H1 (cell line): ENCODE measurements at regions not wholly inside any gene's neighbourhood (a gene's known extent, or its start where the extent isn't known, plus 50 kb on each side); places are given as distances from the start of the nearest gene placed in this dataset.

Experiments
- CTCF ChIA-PET: fragments of 300-600 bp; sonication (Branson Sonifier 250); formaldehyde crosslinking; loops from one replicate; lab custom pipeline; 2021; ENCODE audit not compliant: partially characterized antibody; lab: Charles Lee
- POLR2A ChIA-PET: fragments of 300-600 bp; sonication (Branson Sonifier 250); formaldehyde crosslinking; loops from one replicate; lab custom pipeline; 2021; ENCODE audit warnings: inconsistent platforms; ENCODE audit not compliant: partially characterized antibody; lab: Charles Lee
- DNase-seq, 2 experiments: peaks; one replicate each; pipeline versions ENCODE4 v3.0.0 to v3.0.0-alpha.2; 2010 to 2022; ENCODE audit warnings: low spot score in 2 of 2, low read depth in 1 of 2, mixed read lengths in 1 of 2
- FAIRE-seq: peaks from 2 replicates; lab custom pipeline; 2011; peaks lifted over from hg19 to GRCh38; lab: Jason Lieb, UNC
- H2AFZ ChIP-seq: 2 replicates; pipeline ENCODE4 v1.8.1; 2012; ENCODE audit warnings: low read length, inconsistent platforms
- H2AK5ac ChIP-seq: 2 replicates; pipeline ENCODE4 v1.6.1; 2013; ENCODE audit warnings: low read depth, low read length
- H2BK120ac ChIP-seq: replicated peaks from 2 replicates; pipeline ENCODE3; 2013; ENCODE audit warnings: low read depth, low read length, inconsistent platforms
- H2BK12ac ChIP-seq: 2 replicates; pipeline ENCODE4 v1.6.1; 2013; ENCODE audit warnings: low read depth, low read length
- H2BK15ac ChIP-seq: 2 replicates; pipeline ENCODE4 v1.6.1; 2013; ENCODE audit warnings: low read length
- H2BK20ac ChIP-seq: 2 replicates; pipeline ENCODE4 v1.6.1; 2013; ENCODE audit warnings: low read length
- H2BK5ac ChIP-seq: 2 replicates; pipeline ENCODE4 v1.6.1; 2013; ENCODE audit warnings: low read depth, low read length
- H3K14ac ChIP-seq: 2 replicates; pipeline ENCODE4 v1.6.1; 2013; ENCODE audit warnings: inconsistent platforms; ENCODE audit not compliant: insufficient read length
- H3K18ac ChIP-seq: 2 replicates; pipeline ENCODE4 v1.6.1; 2013; ENCODE audit warnings: low read length; ENCODE audit errors: extremely low read depth
- H3K23ac ChIP-seq: 2 replicates; pipeline ENCODE4 v1.6.1; 2013; ENCODE audit warnings: inconsistent platforms; ENCODE audit not compliant: insufficient read length
- H3K23me2 ChIP-seq: 2 replicates; pipeline ENCODE4 v1.6.1; 2013; ENCODE audit warnings: low read depth, low read length
- H3K27ac ChIP-seq: 2 replicates; pipeline ENCODE4 v1.6.1; 2011; ENCODE audit warnings: low read depth, low read length, inconsistent platforms
- H3K27me3 ChIP-seq, 4 experiments: replicated peaks in 1 of 4; 1 replicate in 1 of 4; 2 replicates in 3 of 4; pipeline versions ENCODE4 v1.6.1 to v1.8.1; 2011 to 2013; ENCODE audit warnings: low read length in 3 of 4, mild to moderate bottlenecking in 3 of 4, inconsistent platforms in 2 of 4, mixed read lengths in 2 of 4, moderate library complexity in 1 of 4; ENCODE audit not compliant: control insufficient read depth in 3 of 4, insufficient read depth in 3 of 4; ENCODE audit errors: extremely low read depth in 1 of 4
- H3K36me3 ChIP-seq, 4 experiments: 2 replicates each; pipeline versions ENCODE4 v1.6.1 to v1.8.1; 2011 to 2013; ENCODE audit warnings: mild to moderate bottlenecking in 4 of 4, low read length in 3 of 4, moderate library complexity in 2 of 4, control low read depth in 1 of 4, inconsistent platforms in 1 of 4; ENCODE audit not compliant: insufficient read depth in 4 of 4, control insufficient read depth in 2 of 4
- H3K4ac ChIP-seq: replicated peaks from 2 replicates; pipeline ENCODE3; 2013; ENCODE audit warnings: low read length, low read depth, mixed read lengths, inconsistent platforms; ENCODE audit not compliant: insufficient read length
- H3K4me1 ChIP-seq, 4 experiments: replicated peaks in 1 of 4; 1 replicate in 1 of 4; 2 replicates in 3 of 4; pipeline versions ENCODE4 v1.6.1 to v1.8.1; 2011 to 2013; ENCODE audit warnings: low read length in 3 of 4, inconsistent platforms in 2 of 4, mixed read lengths in 1 of 4; ENCODE audit not compliant: insufficient read depth in 4 of 4, control insufficient read depth in 3 of 4
- H3K4me2 ChIP-seq, 2 experiments: 2 replicates each; pipeline versions ENCODE4 v1.6.1 to v1.8.1; 2011 to 2013; ENCODE audit warnings: low read depth in 2 of 2, low read length in 2 of 2, control low read depth in 1 of 2, inconsistent platforms in 1 of 2, mild to moderate bottlenecking in 1 of 2; ENCODE audit not compliant: insufficient read depth in 1 of 2
- H3K4me3 ChIP-seq, 4 experiments: fragments of 200-600, 300-600 bp in 1 of 4; sonication (generic), shearing (Covaris generic), sonication (Bioruptor Twin) in 1 of 4; 2 replicates each; pipeline versions ENCODE4 v1.5.1 to v1.8.1; 2011 to 2016; ENCODE audit warnings: low read length in 4 of 4, low read depth in 3 of 4, control low read depth in 2 of 4, inconsistent platforms in 2 of 4, mild to moderate bottlenecking in 2 of 4, mixed read lengths in 1 of 4, moderate library complexity in 1 of 4; ENCODE audit not compliant: insufficient read depth in 2 of 4; ENCODE audit errors: extremely low read depth in 1 of 4
- H3K56ac ChIP-seq: replicated peaks from 2 replicates; pipeline ENCODE3; 2013; ENCODE audit warnings: low read depth, mild to moderate bottlenecking, mixed read lengths, low read length, inconsistent platforms; ENCODE audit not compliant: insufficient read length
- H3K79me1 ChIP-seq: 2 replicates; pipeline ENCODE4 v1.6.1; 2013; ENCODE audit warnings: low read depth, low read length, control low read depth
- H3K79me2 ChIP-seq, 2 experiments: 2 replicates each; pipeline versions ENCODE4 v1.6.1 to v1.8.1; 2012 to 2013; ENCODE audit warnings: low read length in 2 of 2, mild to moderate bottlenecking in 2 of 2, inconsistent platforms in 1 of 2; ENCODE audit not compliant: insufficient read depth in 2 of 2, control insufficient read depth in 1 of 2
- H3K9ac ChIP-seq, 4 experiments: replicated peaks in 1 of 4; 1 replicate in 1 of 4; 2 replicates in 3 of 4; pipeline versions ENCODE4 v1.6.1 to v1.8.1; 2011 to 2013; ENCODE audit warnings: low read depth in 3 of 4, low read length in 3 of 4, control low read depth in 2 of 4, mild to moderate bottlenecking in 2 of 4, moderate library complexity in 2 of 4, inconsistent platforms in 1 of 4; ENCODE audit errors: extremely low read depth in 1 of 4
- H3K9me3 ChIP-seq, 2 experiments: 2 replicates each; pipeline versions ENCODE4 v1.6.1 to v1.8.1; 2012 to 2013; ENCODE audit warnings: mild to moderate bottlenecking in 2 of 2, moderate library complexity in 2 of 2, control low read depth in 1 of 2, inconsistent platforms in 1 of 2, low read depth in 1 of 2, low read length in 1 of 2, mixed read lengths in 1 of 2; ENCODE audit not compliant: insufficient read depth in 2 of 2
- H4K20me1 ChIP-seq, 2 experiments: replicated peaks in 1 of 2; 2 replicates each; pipeline versions ENCODE3 to v1.8.1; 2011 to 2013; ENCODE audit warnings: inconsistent platforms in 2 of 2, low read length in 2 of 2, mild to moderate bottlenecking in 1 of 2; ENCODE audit not compliant: insufficient read depth in 2 of 2, control insufficient read depth in 1 of 2
- H4K5ac ChIP-seq: 2 replicates; pipeline ENCODE4 v1.6.1; 2013; ENCODE audit warnings: low read length, low read depth, mixed read lengths, inconsistent platforms; ENCODE audit not compliant: insufficient read length
- H4K8ac ChIP-seq: 2 replicates; pipeline ENCODE4 v1.8.0; 2013; ENCODE audit warnings: mild to moderate bottlenecking, moderate library complexity, low read length, inconsistent platforms; ENCODE audit not compliant: insufficient read depth; ENCODE audit errors: extremely low read depth
- H4K91ac ChIP-seq: replicated peaks from 2 replicates; pipeline ENCODE3; 2013; ENCODE audit warnings: low read length, mixed read lengths, inconsistent platforms; ENCODE audit not compliant: insufficient read length
- BACH1 ChIP-seq: IDR thresholded peaks from 2 replicates; pipeline ENCODE4 v1.6.1; 2012; ENCODE audit warnings: low read length, improper control_type of control experiment
- CBX5 ChIP-seq: fragments of 300-800, 300-1000 bp; sonication (generic); IDR thresholded peaks from 2 replicates; pipeline ENCODE4 v1.7.1; 2016; ENCODE audit warnings: antibody characterized with exemption, low read length, low read depth
- E2F6 ChIP-seq: IDR thresholded peaks from 2 replicates; pipeline ENCODE4 v1.6.1; 2012; ENCODE audit warnings: inconsistent platforms
- JUND ChIP-seq: IDR thresholded peaks from 2 replicates; pipeline ENCODE4 v1.6.1; 2011; ENCODE audit warnings: mild to moderate bottlenecking, improper control_type of control experiment, low read length
- KDM4A ChIP-seq: IDR thresholded peaks from one replicate; pipeline ENCODE4 v1.7.1; 2012; ENCODE audit warnings: low read depth, mild to moderate bottlenecking, moderate library complexity, low read length, inconsistent platforms; ENCODE audit not compliant: severe bottlenecking
- NRF1 ChIP-seq: IDR thresholded peaks from 2 replicates; pipeline ENCODE4 v1.6.1; 2011; ENCODE audit warnings: mild to moderate bottlenecking, low read depth, low read length, improper control_type of control experiment
- SP1 ChIP-seq: IDR thresholded peaks from 2 replicates; pipeline ENCODE4 v1.6.1; 2011; ENCODE audit warnings: low read depth, low read length
- SUZ12 ChIP-seq: fragments of 200-600 bp; sonication (generic); IDR thresholded peaks from 2 replicates; pipeline ENCODE4 v1.6.1; 2012; ENCODE audit warnings: mild to moderate bottlenecking, inconsistent platforms, low read length, moderate library complexity, mixed read lengths
- TAF7 ChIP-seq: optimal IDR thresholded peaks from 2 replicates; pipeline ENCODE3; 2011; ENCODE audit warnings: low read depth, mild to moderate bottlenecking, inconsistent platforms, low read length, moderate library complexity, borderline replicate concordance
- TEAD4 ChIP-seq: IDR thresholded peaks from 2 replicates; pipeline ENCODE4 v1.6.1; 2012; ENCODE audit warnings: low read depth, low read length, inconsistent platforms, mixed read lengths
- YY1 ChIP-seq: IDR thresholded peaks from 2 replicates; pipeline ENCODE4 v1.6.1; 2011; ENCODE audit warnings: low read depth, mild to moderate bottlenecking, low read length
- WGBS, 2 experiments: shearing (Covaris generic) in 1 of 2; methylation state at CpG; one replicate each; pipeline versions ENCODE4 v1.1.6 to v1.1.7; 2013 to 2015; ENCODE audit warnings: low lambda C conversion rate in 2 of 2, mixed read lengths in 2 of 2, inconsistent platforms in 1 of 2, low coverage in 1 of 2, missing lambda C conversion rate in 1 of 2; ENCODE audit not compliant: insufficient replicate concordance in 2 of 2, insufficient coverage in 1 of 2, insufficient read length in 1 of 2; ENCODE audit errors: extremely low coverage in 1 of 2, missing lambda C conversion rate in 1 of 2; 5-methylcytosine and 5-hydroxymethylcytosine counted together

- H4K5ac ChIP-seq = no peak overlapping the region
- no peak overlapping the region for H3K4me2 ChIP-seq
- H3K4me1 ChIP-seq = peaks cover 0 to 4% (median under 1%) of the 10 kb centered on the region in 4 experiments; a peak in 1 of 7 replicates
- no peak overlapping the region for H3K27ac ChIP-seq
- no peak overlapping the region for H3K23ac ChIP-seq
- H2AFZ ChIP-seq = no peak overlapping the region
- no peaks in the 10 kb centered on the region for H3K79me2 ChIP-seq
- no peak overlapping the region for H3K56ac ChIP-seq
- H4K20me1 ChIP-seq = no peaks in the 10 kb centered on the region
- DNase-seq (no peak), FAIRE-seq (no peak)
- no peak overlapping the region for H3K4ac ChIP-seq
- H2BK12ac ChIP-seq = no peak overlapping the region
- H2BK20ac ChIP-seq = no peak overlapping the region
- no peak overlapping the region for H3K14ac ChIP-seq
- H3K9ac ChIP-seq = no peak overlapping the region
- CTCF ChIA-PET = interaction anchor here (0.8 to 1.2 kb wide), 3 partner anchors 13 to 80 kb away, joined by 3 to 5 read pairs (median 3); no protein-coding TSS in a partner anchor
- H3K9me3 ChIP-seq = no peaks in the 10 kb centered on the region
- H2BK15ac ChIP-seq = no peak overlapping the region
- H2BK120ac ChIP-seq = no peak overlapping the region
- H3K23me2 ChIP-seq = no peaks in the 10 kb centered on the region
- no peak overlapping the region for H3K4me3 ChIP-seq
- H4K91ac ChIP-seq = no peak overlapping the region
- no peak overlapping the region for H2BK5ac ChIP-seq
- 85% methylated on average over 3 of the region's 3 CpGs; no CpG with 5 or more reads in 1 of the 2 experiments for WGBS, 2 experiments
- no peaks in the 10 kb centered on the region for H3K79me1 ChIP-seq
- no peaks in the 10 kb centered on the region; a peak in 1 of 7 replicates for H3K27me3 ChIP-seq
- TF ChIP-seq CBX5 = no peak
- TF ChIP-seq JUND = no peak
- no peak for TF ChIP-seq KDM4A
- no peak for TF ChIP-seq YY1
- no peak for TF ChIP-seq BACH1
- TF ChIP-seq SP1 = no peak
- no peak for TF ChIP-seq NRF1
- no peak for TF ChIP-seq E2F6
- TF ChIP-seq TAF7 = no peak
- TF ChIP-seq TEAD4 = no peak
- no peak for TF ChIP-seq SUZ12
- POLR2A ChIA-PET = no interaction called here
- H3K36me3 ChIP-seq = no peaks in the 10 kb centered on the region
- H2AK5ac ChIP-seq = no peak overlapping the region
- no peak overlapping the region for H3K18ac ChIP-seq
- H4K8ac ChIP-seq = no peak overlapping the region
Measured at GRCh38 chr16:48914070-48914469, 304.1 kb upstream of the N4BP1 start.
